NCI-H69 (cell line): ENCODE measurements at regions not wholly inside any gene's neighbourhood (a gene's known extent, or its start where the extent isn't known, plus 50 kb on each side); places are given as distances from the start of the nearest gene placed in this dataset.
"Not testable (repeated sequence)": the region's sequence is repeated elsewhere in the genome, so short reads cannot be mapped to it uniquely, and the experiment has no call there.

ENCODE experiments used
- DNase-seq: peaks from one replicate; lab custom pipeline; 2025; lab: John Stamatoyannopoulos, UW

DNA sequence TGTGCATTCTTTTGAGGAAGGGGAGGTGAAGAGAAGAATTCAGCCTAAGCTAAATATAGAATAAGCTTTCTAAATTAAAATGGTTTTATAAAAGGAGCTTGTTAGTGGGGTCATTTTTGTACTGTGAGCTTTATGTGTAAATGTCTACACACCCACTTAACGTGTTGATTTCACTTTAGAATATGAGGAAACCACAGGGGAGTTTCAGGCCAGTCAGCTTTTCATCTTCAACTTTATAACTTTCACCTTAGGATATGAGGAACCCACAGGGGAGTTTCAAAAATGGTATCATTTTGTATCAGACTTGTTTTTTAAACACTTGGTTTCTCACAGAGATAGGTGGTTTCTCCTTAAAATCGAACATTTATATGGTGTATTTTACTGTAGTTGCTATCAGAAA is 120.7 kb upstream of the NIPA1 start:
- DNase-seq: not testable (repeated sequence)

DNA sequence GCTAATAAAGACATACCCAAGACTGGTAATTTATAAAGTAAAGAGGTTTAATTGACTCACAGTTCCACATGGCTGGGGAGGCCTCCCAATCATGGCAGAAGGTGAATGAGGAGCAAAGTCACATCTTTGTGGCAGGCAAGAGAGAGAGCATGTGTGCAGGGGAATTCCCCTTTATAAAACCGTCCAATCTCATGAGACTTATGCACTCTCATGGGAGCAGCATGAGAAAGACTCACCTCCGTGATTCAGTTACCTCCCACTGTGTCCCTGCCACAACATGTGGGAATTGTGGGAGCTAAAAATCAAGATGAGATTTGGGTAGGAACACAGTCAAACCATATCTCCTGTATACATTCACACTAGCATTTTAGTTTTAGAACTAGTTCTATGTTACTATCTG is 101.7 kb upstream of the NIPA1 start:
- DNase-seq: not testable (repeated sequence)

DNA sequence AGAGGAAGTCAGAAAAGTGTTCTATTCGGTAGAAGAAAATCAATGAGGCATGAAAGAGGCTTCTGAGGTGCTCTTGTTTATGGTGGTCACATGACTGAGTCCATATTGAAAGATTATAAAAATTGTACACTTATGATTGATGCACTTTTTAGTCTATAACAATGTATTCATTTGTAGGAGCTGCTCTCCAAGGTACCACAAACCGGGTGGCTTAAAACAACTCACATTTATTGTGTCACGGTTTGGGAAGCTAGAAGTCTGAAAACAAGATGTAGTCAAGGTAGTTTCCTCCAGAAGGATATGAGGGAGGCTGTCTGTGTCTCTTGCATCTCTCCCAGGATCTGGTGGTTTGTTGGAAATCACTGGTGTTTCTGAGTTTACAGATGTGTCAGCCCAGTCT is 86.6 kb upstream of the NIPA1 start:
- not testable (repeated sequence) for DNase-seq

DNA sequence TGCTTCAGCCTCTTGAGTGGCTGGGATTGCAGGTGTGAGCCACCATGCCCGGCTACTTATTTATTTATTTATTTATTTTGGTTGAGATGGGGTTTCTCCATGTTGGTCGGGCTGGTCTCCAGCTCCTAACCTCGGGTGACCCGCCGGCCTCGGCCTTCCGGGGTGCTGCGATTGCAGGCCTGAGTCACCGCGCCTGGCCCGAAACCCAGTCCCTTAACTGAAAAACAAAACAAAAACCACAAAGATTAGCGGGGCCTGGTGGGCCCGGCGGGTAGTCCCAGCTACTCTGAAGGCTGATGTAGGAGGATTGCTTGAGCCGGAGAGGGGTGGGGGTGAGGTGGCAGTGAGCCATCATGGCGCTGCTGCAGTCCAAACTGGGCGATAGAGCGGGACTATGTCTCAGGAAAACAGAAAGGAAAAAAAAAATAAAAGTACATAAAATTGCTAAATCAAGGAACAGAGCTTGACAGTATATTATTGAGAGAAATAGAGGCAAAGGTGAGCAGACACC is 75.6 kb upstream of the NIPA1 start:
- DNase-seq: not testable (repeated sequence)

DNA sequence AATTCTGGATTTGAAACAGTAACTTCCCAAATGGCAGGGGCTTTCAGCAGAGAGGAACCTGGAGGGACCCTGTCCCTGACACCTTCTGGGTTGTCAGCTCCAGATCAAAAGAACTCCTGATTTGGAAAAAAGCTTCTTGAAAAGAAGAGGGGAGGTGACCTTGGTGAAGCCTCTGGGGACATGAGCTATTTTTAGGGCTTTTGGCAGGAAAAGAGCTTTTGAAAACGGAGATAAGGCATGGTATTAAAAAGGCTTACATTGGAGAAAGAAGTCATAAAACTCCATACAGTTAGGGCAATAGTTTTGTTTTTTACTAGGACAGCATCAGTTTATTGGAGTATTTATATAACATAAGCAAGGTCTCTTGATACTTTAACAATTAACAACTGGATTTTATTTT is 72.5 kb upstream of the NIPA1 start:
- not testable (repeated sequence) for DNase-seq

DNA sequence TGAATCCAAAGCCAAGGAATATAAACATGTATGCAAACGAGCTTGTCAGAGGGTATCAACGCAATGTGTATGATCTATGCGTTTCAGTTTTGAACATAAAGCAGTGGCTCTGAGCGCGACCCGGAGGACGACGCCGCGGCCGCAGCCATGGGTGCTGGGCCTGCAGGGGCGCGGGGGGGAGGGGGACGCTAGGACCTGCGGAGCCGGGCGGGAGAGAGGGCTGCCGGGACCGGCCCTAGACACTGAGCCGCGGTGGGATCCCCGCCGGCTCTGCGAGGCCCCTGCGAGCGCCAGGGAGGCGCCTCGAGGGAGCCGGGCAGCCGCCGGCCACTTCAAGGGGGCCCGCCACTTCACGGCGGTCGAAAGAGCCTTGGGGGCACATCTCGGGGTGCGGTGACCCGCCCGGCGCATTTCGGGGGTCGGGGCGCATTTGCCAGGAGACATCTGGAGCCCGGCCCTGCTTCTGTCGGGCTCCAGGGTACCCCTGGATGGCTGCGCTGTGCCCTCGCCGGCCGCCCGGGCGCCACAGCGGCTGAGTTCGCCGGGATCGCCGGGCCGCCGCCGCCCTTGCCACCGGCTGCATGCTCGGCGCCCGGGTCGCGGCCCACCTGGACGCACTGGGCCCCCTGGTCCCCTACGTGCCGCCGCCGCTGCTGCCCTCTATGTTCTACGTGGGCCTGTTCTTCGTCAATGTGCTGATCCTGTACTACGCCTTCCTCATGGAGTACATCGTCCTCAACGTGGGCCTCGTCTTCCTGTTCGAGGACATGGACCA is 71.9 kb upstream of the NIPA1 start:
- peak; percentile 6 for DNase-seq

DNA sequence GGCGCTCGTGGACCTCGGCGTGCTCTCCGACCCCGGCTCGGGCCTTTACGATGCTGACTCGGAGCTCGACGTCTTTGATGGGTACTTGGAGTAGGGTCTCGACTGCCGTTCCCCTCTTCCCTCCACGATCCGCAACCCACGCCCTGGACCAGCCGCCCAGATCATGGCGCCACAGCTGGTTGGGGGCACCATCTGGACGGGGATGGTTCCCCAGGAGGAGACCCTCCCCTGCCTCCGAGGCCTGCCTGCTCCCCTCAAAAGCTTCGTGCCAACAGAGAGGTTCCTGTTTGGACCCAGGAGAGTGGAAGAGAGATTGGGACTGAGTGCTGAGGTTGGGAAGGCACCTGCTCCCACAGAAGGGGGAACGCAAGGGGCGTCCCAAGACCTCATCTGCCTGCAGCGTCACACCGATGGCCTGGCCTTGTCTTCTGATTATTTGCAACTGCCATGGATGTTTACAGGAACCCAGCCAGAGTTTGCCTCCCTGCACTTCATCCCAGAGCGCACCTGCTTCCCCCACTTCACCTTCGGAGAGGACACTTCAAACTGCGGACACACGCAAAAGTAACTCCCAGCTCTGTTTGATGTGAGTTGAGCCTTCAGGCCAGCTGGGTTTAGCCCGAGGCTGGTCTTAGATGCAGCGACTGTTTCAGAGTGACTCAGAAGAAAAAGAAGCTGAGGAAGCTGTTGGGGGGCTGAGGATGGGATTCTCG is 71.2 kb upstream of the NIPA1 start:
- not testable (repeated sequence) for DNase-seq

DNA sequence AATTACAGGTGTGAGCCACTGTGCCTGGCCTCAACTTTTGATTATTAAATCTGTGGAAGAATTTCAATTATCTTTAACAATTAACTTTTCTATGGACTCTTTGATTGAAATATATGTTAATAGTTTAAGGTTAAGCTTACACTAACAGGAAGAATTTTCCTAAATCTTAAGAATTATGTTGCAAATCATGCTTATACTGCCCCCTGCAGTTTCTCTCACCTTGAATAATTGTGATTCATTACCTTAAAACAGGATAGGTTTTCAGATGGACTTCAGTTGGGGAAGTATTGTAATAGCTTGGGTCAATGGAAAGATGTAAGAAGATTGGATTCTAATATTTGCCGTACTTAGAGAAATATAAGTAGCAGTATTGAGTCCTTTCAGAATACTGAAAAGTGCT is 66.5 kb upstream of the NIPA1 start:
- DNase-seq: peak; percentile 1

DNA sequence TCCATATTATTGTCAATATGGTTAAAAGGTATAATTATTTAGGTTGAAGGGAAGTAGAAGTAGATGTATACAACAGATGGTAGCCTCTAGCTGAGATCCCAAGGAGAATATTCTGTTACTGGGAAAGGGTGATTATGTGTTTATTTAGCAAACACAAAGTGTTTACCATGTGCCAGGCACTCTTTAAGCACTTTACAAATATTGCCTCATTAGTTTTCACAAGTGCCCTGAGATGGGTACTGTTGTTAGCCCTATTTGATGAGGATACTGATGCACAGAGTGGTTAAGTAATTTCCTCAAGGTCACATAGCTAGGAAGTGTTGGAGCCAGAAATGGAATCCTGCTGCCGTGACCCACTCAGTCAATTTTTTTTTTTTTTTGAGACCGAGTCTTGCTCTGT is 60.3 kb upstream of the NIPA1 start:
- DNase-seq: peak; percentile 67

DNA sequence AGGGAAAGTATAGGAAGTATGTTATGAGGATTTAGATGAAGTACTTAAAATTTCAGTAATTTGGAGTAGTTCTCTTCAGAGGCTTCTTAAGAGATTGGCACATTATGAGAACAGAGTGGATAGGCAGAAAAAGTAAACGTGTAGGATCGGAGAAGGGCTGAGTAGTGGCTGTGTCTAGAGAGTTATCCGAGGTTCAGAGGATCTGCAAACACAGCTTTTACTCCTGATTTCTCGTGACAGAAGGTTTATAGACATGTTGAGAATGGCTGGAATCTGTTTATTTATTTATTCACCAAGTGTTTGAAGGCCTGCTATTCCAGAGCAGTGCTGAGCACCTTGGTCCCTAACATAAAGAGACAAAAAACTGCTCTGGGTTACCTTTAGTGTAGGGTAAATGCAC is 51.4 kb upstream of the NIPA1 start:
- DNase-seq: not testable (repeated sequence)

DNA sequence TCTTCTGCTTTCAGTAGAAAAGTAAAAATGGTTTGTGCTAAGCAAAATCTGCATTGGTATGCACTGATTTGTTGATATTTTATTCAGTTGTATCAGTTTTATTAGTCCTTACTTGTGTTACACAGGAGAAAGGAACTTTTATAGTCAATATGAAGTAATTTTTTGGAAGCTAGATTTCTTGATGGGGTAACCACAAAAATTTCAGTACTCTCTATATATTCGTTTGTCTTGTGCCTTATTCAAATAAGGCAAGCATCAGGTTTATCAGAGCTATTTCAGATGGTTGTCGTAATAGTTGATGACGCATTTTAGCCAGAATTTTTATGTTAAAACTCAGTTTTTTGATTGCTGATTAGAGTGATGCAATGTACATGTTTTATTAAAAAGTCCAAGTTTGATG is 50.7 kb upstream of the NIPA1 start:
- no peak for DNase-seq

DNA sequence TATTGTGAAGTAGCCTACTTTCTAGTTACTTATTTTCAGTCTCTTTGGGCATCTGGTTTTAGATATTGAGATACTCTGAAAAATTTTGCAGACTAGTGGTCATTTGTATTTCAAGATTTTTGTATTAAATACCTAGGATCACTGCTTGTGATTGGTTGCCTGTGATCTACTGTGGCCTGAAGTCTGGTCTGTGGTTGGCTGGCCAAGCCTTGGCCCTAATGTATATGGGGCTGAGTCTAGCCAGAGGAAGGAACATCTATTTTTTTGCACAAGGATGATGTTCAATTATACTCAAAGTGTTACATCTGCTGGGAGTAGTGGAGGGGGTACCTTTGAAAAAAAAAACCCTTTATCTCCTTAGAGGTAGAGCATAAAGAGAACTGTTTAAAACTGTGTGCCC is 50.2 kb upstream of the NIPA1 start:
- not testable (repeated sequence) for DNase-seq
